Prostate gland (tissue), 2 donors: ENCODE measurements at regions not wholly inside any gene's neighbourhood (a gene's known extent, or its start where the extent isn't known, plus 50 kb on each side); places are given as distances from the start of the nearest gene placed in this dataset.

Source experiments
- CTCF ChIP-seq, 4 experiments: fragments of 200-600 bp in 2 of 4; fragments of 450-650 bp in 2 of 4; sonication (generic) in 2 of 4; IDR thresholded peaks; 1 replicate in 3 of 4; 2 replicates in 1 of 4; pipeline ENCODE4 v1.5.1; 2016 to 2019; ENCODE audit warnings: antibody characterized with exemption in 4 of 4, mild to moderate bottlenecking in 2 of 4, moderate library complexity in 2 of 4
- POLR2A ChIP-seq: fragments of 450-650 bp; IDR thresholded peaks from one replicate; pipeline ENCODE4 v1.6.1; 2016; ENCODE audit warnings: antibody characterized with exemption, mild to moderate bottlenecking
- POLR2AphosphoS5 ChIP-seq: sonication (generic); formaldehyde crosslinking; IDR thresholded peaks from one replicate; pipeline ENCODE4 v1.6.1; 2017; ENCODE audit warnings: antibody characterized with exemption

- TF ChIP-seq POLR2A (no peak), CTCF (IDR thresholded peaks at IDR 0.05) (no peak), POLR2AphosphoS5 (no peak)
These were observed 55.1 kb upstream of the ZPBP start for GRCh38 chr7:50147951-50148808.
